ENCODE measurements at regions not wholly inside any gene's neighbourhood (a gene's known extent, or its start where the extent isn't known, plus 50 kb on each side); places are given as distances from the start of the nearest gene placed in this dataset.

GRCh38 chr20:1724901-1725300 lies 67.3 kb upstream of the SIRPG start:
- Histone ChIP-seq H3K9me3 (ENCODE audit: insufficient read depth, low read length) (no peaks in the 10 kb centered on the region), H3K9me2 (replicated peaks; ENCODE audit: insufficient read depth, low read length) (no peaks in the 10 kb centered on the region), H3K27ac (ENCODE audit: low read depth, low read length) (no peak overlapping the region), H3K27me3 (ENCODE audit: low read length) (no peaks in the 10 kb centered on the region), H3K36me3 (ENCODE audit: low read length) (no peaks in the 10 kb centered on the region), H2AFZ (ENCODE audit: low read depth, low read length, severe bottlenecking) (no peak overlapping the region), H3K4me2 (ENCODE audit: low read depth, low read length, poor library complexity, severe bottlenecking) (no peak overlapping the region), H3K4me3 (ENCODE audit: insufficient read depth, low read length, poor library complexity, severe bottlenecking) (no peak overlapping the region), H4K20me1 (ENCODE audit: low read depth, low read length) (no peaks in the 10 kb centered on the region), H3F3A (ENCODE audit: insufficient read depth) (no peaks in the 10 kb centered on the region), H3K79me2 (ENCODE audit: insufficient read depth, low read length) (no peaks in the 10 kb centered on the region), H3K9ac (ENCODE audit: low read length) (no peak overlapping the region)
- no peak for TF ChIP-seq CTCF (IDR thresholded peaks at IDR 0.05; ENCODE audit: insufficient read depth, low read length, poor library complexity, severe bottlenecking)
- no peak for TF ChIP-seq EZH2phosphoT487 (conservative IDR thresholded peaks at IDR 0.05; ENCODE audit: low read length)

GRCh38 chr20:1722513-1723050 lies 65.0 kb upstream of the SIRPG start:
- Histone ChIP-seq H2AFZ (ENCODE audit: low read depth, low read length, severe bottlenecking) (no peak overlapping the region), H4K20me1 (ENCODE audit: low read depth, low read length) (no peaks in the 10 kb centered on the region), H3K27ac (ENCODE audit: low read depth, low read length) (no peak overlapping the region), H3K4me2 (ENCODE audit: low read depth, low read length, poor library complexity, severe bottlenecking) (no peak overlapping the region), H3K27me3 (ENCODE audit: low read length) (no peaks in the 10 kb centered on the region), H3K9ac (ENCODE audit: low read length) (no peak overlapping the region), H3K4me3 (ENCODE audit: insufficient read depth, low read length, poor library complexity, severe bottlenecking) (no peak overlapping the region), H3K79me2 (ENCODE audit: insufficient read depth, low read length) (no peaks in the 10 kb centered on the region), H3K9me3 (ENCODE audit: insufficient read depth, low read length) (no peaks in the 10 kb centered on the region), H3F3A (ENCODE audit: insufficient read depth) (no peaks in the 10 kb centered on the region), H3K9me2 (replicated peaks; ENCODE audit: insufficient read depth, low read length) (no peaks in the 10 kb centered on the region), H3K36me3 (ENCODE audit: low read length) (no peaks in the 10 kb centered on the region)
- TF ChIP-seq CTCF (IDR thresholded peaks at IDR 0.05; ENCODE audit: insufficient read depth, low read length, poor library complexity, severe bottlenecking) (no peak), EZH2phosphoT487 (conservative IDR thresholded peaks at IDR 0.05; ENCODE audit: low read length) (no peak)

- Histone ChIP-seq H3K27me3 (ENCODE audit: low read length) (no peaks in the 10 kb centered on the region), H3K9me3 (ENCODE audit: insufficient read depth, low read length) (no peaks in the 10 kb centered on the region), H3K9me2 (replicated peaks; ENCODE audit: insufficient read depth, low read length) (no peaks in the 10 kb centered on the region), H3K9ac (ENCODE audit: low read length) (no peak overlapping the region), H2AFZ (ENCODE audit: low read depth, low read length, severe bottlenecking) (no peak overlapping the region), H4K20me1 (ENCODE audit: low read depth, low read length) (no peaks in the 10 kb centered on the region), H3K4me3 (ENCODE audit: insufficient read depth, low read length, poor library complexity, severe bottlenecking) (no peak overlapping the region), H3K79me2 (ENCODE audit: insufficient read depth, low read length) (no peaks in the 10 kb centered on the region), H3F3A (ENCODE audit: insufficient read depth) (no peaks in the 10 kb centered on the region), H3K36me3 (ENCODE audit: low read length) (no peaks in the 10 kb centered on the region), H3K27ac (ENCODE audit: low read depth, low read length) (no peak overlapping the region), H3K4me2 (ENCODE audit: low read depth, low read length, poor library complexity, severe bottlenecking) (no peak overlapping the region)
- TF ChIP-seq EZH2phosphoT487 (conservative IDR thresholded peaks at IDR 0.05; ENCODE audit: low read length) (no peak), CTCF (IDR thresholded peaks at IDR 0.05; ENCODE audit: insufficient read depth, low read length, poor library complexity, severe bottlenecking) (no peak)
Measured at GRCh38 chr20:1721687-1722512, 64.3 kb upstream of the SIRPG start.
